GM20431 (cell line): ENCODE measurements at regions not wholly inside any gene's neighbourhood (a gene's known extent, or its start where the extent isn't known, plus 50 kb on each side); places are given as distances from the start of the nearest gene placed in this dataset.

ENCODE experiments used
- in situ Hi-C: fragments of 300-500 bp; cut with MseI, MboI; formaldehyde crosslinking; loops from one replicate; pipeline ENCODE4 v1.15.0; 2020; ENCODE audit warnings: low sequenced_read_pairs; ENCODE audit not compliant: unreplicated experiment

GRCh38 chr2:49224426-49225010 lies 70.2 kb upstream of the FSHR start:
- in situ Hi-C loops: no loop called here

- in situ Hi-C loops: no loop called here
These were observed 68.7 kb upstream of the FSHR start for GRCh38 chr2:49222975-49223528.

GRCh38 chr2:49219741-49220140 lies 65.4 kb upstream of the FSHR start:
- in situ Hi-C loops: no loop called here

GRCh38 chr2:49210191-49210590 lies 55.9 kb upstream of the FSHR start:
- in situ Hi-C loops: no loop called here

- in situ Hi-C loops: no loop called here
These were observed 52.9 kb upstream of the FSHR start for GRCh38 chr2:49207204-49207603.
